GM12878 (cell line): ENCODE measurements at regions not wholly inside any gene's neighbourhood (a gene's known extent, or its start where the extent isn't known, plus 50 kb on each side); places are given as distances from the start of the nearest gene placed in this dataset.

Experiments
- ATAC-seq: fragments of 200-7000 bp; cut with Tn5 transposase; 3 replicates; pipeline ENCODE4 v1.9.1; 2020; ENCODE audit warnings: mild to moderate bottlenecking, moderate library complexity
- BruUV-seq: library from RNA; stranded (reverse); fragments of 400-500 nt; replicated peaks from 2 replicates; lab custom pipeline; 2021; lab: Mats Ljungman, UMichigan
- CTCF ChIA-PET: fragments of 300-600 bp; sonication (Branson Sonifier 250); formaldehyde crosslinking; extraction: SDS; loops from one replicate; lab custom pipeline; 2021; ENCODE audit warnings: inconsistent platforms; lab: Yijun Ruan, JAX
- POLR2A ChIA-PET: fragments of 350-600 bp; formaldehyde crosslinking; extraction: SDS; loops from one replicate; lab custom pipeline; 2021; ENCODE audit warnings: inconsistent platforms; lab: Charles Lee
- RAD21 ChIA-PET: fragments of 300-600 bp; sonication (Branson Sonifier 250); formaldehyde crosslinking; loops from one replicate; lab custom pipeline; 2023; ENCODE audit warnings: antibody characterized with exemption; ENCODE audit not compliant: unreplicated experiment; lab: Charles Lee
- SMC1A ChIA-PET: fragments of 300-600 bp; sonication (Branson Sonifier 250); formaldehyde crosslinking; loops from one replicate; lab custom pipeline; 2023; ENCODE audit not compliant: unreplicated experiment, uncharacterized antibody; lab: Charles Lee
- DNase-seq: peaks from one replicate; pipeline ENCODE4 v3.0.0-alpha.2; 2011; ENCODE audit warnings: low read depth, low spot score
- FAIRE-seq: peaks from 3 replicates; lab custom pipeline; 2011; peaks lifted over from hg19 to GRCh38; lab: Jason Lieb, UNC
- H2AFZ ChIP-seq: 2 replicates; pipeline ENCODE4 v1.6.0; 2011; ENCODE audit warnings: low read depth, low read length, control low read depth; ENCODE audit not compliant: control insufficient read depth
- H3K27ac ChIP-seq: 2 replicates; pipeline ENCODE4 v1.5.1; 2011; ENCODE audit warnings: control low read depth; ENCODE audit not compliant: control insufficient read depth, insufficient read depth
- H3K27me3 ChIP-seq, 2 experiments: replicated peaks in 1 of 2; 2 replicates each; pipeline versions ENCODE4 v1.6.0 to v1.6.1; 2011; ENCODE audit warnings: low read length in 1 of 2; ENCODE audit not compliant: control insufficient read depth in 2 of 2, insufficient read depth in 2 of 2
- H3K36me3 ChIP-seq, 2 experiments: 2 replicates each; pipeline ENCODE4 v1.5.1; 2011; ENCODE audit warnings: low read length in 1 of 2; ENCODE audit not compliant: control insufficient read depth in 2 of 2, insufficient read depth in 2 of 2
- H3K4me1 ChIP-seq: 2 replicates; pipeline ENCODE4 v1.6.1; 2011; ENCODE audit warnings: mild to moderate bottlenecking, low read length, moderate library complexity, mixed read lengths; ENCODE audit not compliant: control insufficient read depth, insufficient read depth
- H3K4me2 ChIP-seq: 2 replicates; pipeline ENCODE4 v1.6.0; 2011; ENCODE audit warnings: control low read depth; ENCODE audit not compliant: control insufficient read depth, insufficient read depth
- H3K4me3 ChIP-seq: fragments of 200-600 bp; sonication (generic); 2 replicates; pipeline ENCODE4 v1.5.1; 2016
- H3K79me2 ChIP-seq: 2 replicates; pipeline ENCODE4 v1.6.0; 2011; ENCODE audit warnings: low read length; ENCODE audit not compliant: control insufficient read depth, insufficient read depth
- H3K9ac ChIP-seq: 2 replicates; pipeline ENCODE4 v1.8.0; 2011; ENCODE audit warnings: low read length, control low read depth, mixed read lengths; ENCODE audit not compliant: control insufficient read depth, insufficient read depth
- H3K9me3 ChIP-seq: replicated peaks from 3 replicates; pipeline ENCODE4 v1.5.1; 2011; ENCODE audit warnings: mild to moderate bottlenecking, low read length; ENCODE audit not compliant: control insufficient read depth, insufficient read depth
- H4K20me1 ChIP-seq: 2 replicates; pipeline ENCODE4 v1.6.0; 2011; ENCODE audit not compliant: control insufficient read depth, insufficient read depth
- ASH2L ChIP-seq: fragments of 300-600, 200-600 bp; sonication (generic); IDR thresholded peaks from 2 replicates; pipeline ENCODE4 v1.6.1; 2017; ENCODE audit warnings: low read depth, mild to moderate bottlenecking, borderline replicate concordance
- BCLAF1 ChIP-seq: fragments of 450-650 bp; IDR thresholded peaks from 2 replicates; pipeline ENCODE4 v1.6.1; 2017; ENCODE audit warnings: antibody characterized with exemption, mild to moderate bottlenecking, moderate library complexity
- FOS ChIP-seq: IDR thresholded peaks from 3 replicates; pipeline ENCODE4 v1.6.1; 2011; ENCODE audit warnings: borderline replicate concordance; ENCODE audit not compliant: insufficient read length; ENCODE audit errors: extremely low read depth
- GATAD2B ChIP-seq: fragments of 450-650 bp; conservative IDR thresholded peaks from 2 replicates; pipeline ENCODE4 v1.6.1; 2017; ENCODE audit warnings: low read depth, mild to moderate bottlenecking, moderate library complexity
- IRF5 ChIP-seq: fragments of 450-650 bp; IDR thresholded peaks from 2 replicates; pipeline ENCODE4 v1.6.1; 2017; ENCODE audit warnings: borderline replicate concordance
- NFIC ChIP-seq: IDR thresholded peaks from 2 replicates; pipeline ENCODE4 v1.6.1; 2012; ENCODE audit warnings: low read depth, mild to moderate bottlenecking, inconsistent platforms, low read length, moderate library complexity
- PAX5 ChIP-seq: IDR thresholded peaks from 2 replicates; pipeline ENCODE4 v1.6.1; 2011; ENCODE audit warnings: low read depth, low read length, borderline replicate concordance
- RAD51 ChIP-seq: fragments of 450-650 bp; IDR thresholded peaks from 2 replicates; pipeline ENCODE4 v1.6.1; 2016; ENCODE audit warnings: moderate library complexity, mild to moderate bottlenecking, inconsistent platforms
- SPI1 ChIP-seq: IDR thresholded peaks from 2 replicates; pipeline ENCODE4 v1.6.1; 2011; ENCODE audit warnings: low read depth, mild to moderate bottlenecking, low read length, moderate library complexity, borderline replicate concordance; ENCODE audit not compliant: insufficient read depth
- ZBTB11 ChIP-seq: fragments of 450-650 bp; formaldehyde crosslinking; IDR thresholded peaks from 2 replicates; pipeline ENCODE4 v1.5.0; 2022; ENCODE audit warnings: mild to moderate bottlenecking, missing genetic modification characterization
- ZNF384 ChIP-seq: IDR thresholded peaks from 2 replicates; pipeline ENCODE4 v1.6.1; 2012; ENCODE audit warnings: low read depth, mild to moderate bottlenecking, low read length, improper control_type of control experiment, borderline replicate concordance
- WGBS: methylation state at CpG from one replicate; pipeline ENCODE4 v1.1.6; 2016; ENCODE audit warnings: low lambda C conversion rate; ENCODE audit not compliant: insufficient replicate concordance, insufficient coverage; ENCODE audit errors: missing lambda C conversion rate; 5-methylcytosine and 5-hydroxymethylcytosine counted together
- in situ Hi-C: fragments of 300-500 bp; cut with MboI; formaldehyde crosslinking; loops from 9 replicates; pipeline ENCODE4 v1.14.3; 2018; ENCODE audit warnings: mixed read lengths
- intact Hi-C: fragments of 100-400 bp; cut with micrococcal nuclease; formaldehyde crosslinking; loops from one replicate; pipeline ENCODE4 v1.14.2; 2022; ENCODE audit not compliant: unreplicated experiment

GRCh38 chr2:21231985-21232384, 108.2 kb downstream of the TDRD15 start:
- no peaks in the 10 kb centered on the region for H3K9me3 ChIP-seq
- no peaks in the 10 kb centered on the region for H3K27me3 ChIP-seq
- H3K36me3 ChIP-seq, result no peaks in the 10 kb centered on the region
- FAIRE-seq (no peak), ATAC-seq (no peak), DNase-seq (no peak)
- no peaks in the 10 kb centered on the region for H3K79me2 ChIP-seq
- in situ Hi-C loops, result no loop called here
- intact Hi-C loops, result no loop called here
- no peak overlapping the region for H3K9ac ChIP-seq
- H4K20me1 ChIP-seq, result no peaks in the 10 kb centered on the region
- no TSS peak for BruUV-seq
- TF ChIP-seq ASH2L (no peak), ZNF384 (peak; percentile 40; the same call in 1 of the 2 replicates), SPI1 (peak; percentile 29; the same call in 1 of the 2 replicates), BCLAF1 (no peak)
- no peaks in the 10 kb centered on the region; the same call in 1 of the 2 replicates for H3K4me1 ChIP-seq
- no peak overlapping the region for H3K27ac ChIP-seq
- CTCF ChIA-PET, result interaction anchor here (1.2 kb wide), 1 partner anchor 11 kb away, joined by 4 read pairs; no protein-coding TSS in a partner anchor
- RAD21 ChIA-PET, result no interaction called here
- H3K4me3 ChIP-seq, result no peak overlapping the region
- SMC1A ChIA-PET, result no interaction called here
- POLR2A ChIA-PET, result no interaction called here
- H3K4me2 ChIP-seq, result no peak overlapping the region
- no peak overlapping the region for H2AFZ ChIP-seq

GRCh38 chr2:21233194-21233593, 109.4 kb downstream of the TDRD15 start:
- intact Hi-C loops (no loop called here), in situ Hi-C loops (no loop called here)
- no peaks in the 10 kb centered on the region for H4K20me1 ChIP-seq
- RAD21 ChIA-PET, result no interaction called here
- H3K9me3 ChIP-seq, result no peaks in the 10 kb centered on the region
- no peak overlapping the region for H3K4me3 ChIP-seq
- H3K36me3 ChIP-seq, result no peaks in the 10 kb centered on the region
- ATAC-seq (no peak), FAIRE-seq (no peak), DNase-seq (no peak)
- H3K79me2 ChIP-seq, result no peaks in the 10 kb centered on the region
- H2AFZ ChIP-seq, result no peak overlapping the region
- SMC1A ChIA-PET, result interaction anchor here (0.8 kb wide), 1 partner anchor 59 kb away, joined by 3 read pairs; no protein-coding TSS in a partner anchor
- H3K4me2 ChIP-seq, result no peak overlapping the region
- BruUV-seq, result no TSS peak
- no peak overlapping the region for H3K27ac ChIP-seq
- POLR2A ChIA-PET, result no interaction called here
- H3K27me3 ChIP-seq, result no peaks in the 10 kb centered on the region
- H3K9ac ChIP-seq, result no peak overlapping the region
- no peaks in the 10 kb centered on the region; the same call in 1 of the 2 replicates for H3K4me1 ChIP-seq
- CTCF ChIA-PET, result interaction anchor here (1.2 kb wide), 1 partner anchor 10 kb away, joined by 4 read pairs; no protein-coding TSS in a partner anchor
- WGBS, result 11% methylated on average over 3 of the region's 3 CpGs
- TF ChIP-seq FOS (no peak), NFIC (no peak), GATAD2B (no peak), PAX5 (no peak), ZBTB11 (no peak), RAD51 (no peak), IRF5 (no peak)
